ENCODE measurements at regions not wholly inside any gene's neighbourhood (a gene's known extent, or its start where the extent isn't known, plus 50 kb on each side); places are given as distances from the start of the nearest gene placed in this dataset.

DNA sequence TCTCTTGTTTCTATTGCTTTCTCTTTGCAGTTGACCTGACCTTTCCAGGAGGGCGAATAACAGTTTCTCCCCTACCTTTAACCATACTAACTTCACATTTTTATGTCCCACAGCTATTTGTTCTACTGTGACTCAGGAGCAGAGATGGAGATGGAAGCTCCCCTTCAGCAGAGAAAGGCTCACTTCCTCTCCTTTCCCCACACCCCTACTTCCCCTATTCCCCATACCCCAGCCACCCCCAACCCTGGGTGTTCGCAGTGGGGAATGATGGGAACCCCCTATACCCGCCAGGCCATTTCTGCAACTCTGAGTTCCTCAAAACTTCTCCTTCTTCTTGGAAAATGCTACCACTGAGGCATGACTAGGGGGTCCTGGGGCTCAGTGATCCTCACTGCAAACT, 285.4 kb upstream of the MGAT5 start:
- ChIA-PET POLR2A (no interaction called here), CTCF (interaction anchor here (0.6 kb wide), 2 partner anchors 90 to 794 kb away, joined by 4 to 5 read pairs; no protein-coding TSS in a partner anchor)
- ATAC-seq (replicated peaks in 1 of 4): no peak
- H3K27ac ChIP-seq (ENCODE audit: low read length): no peak overlapping the region
- DNase-seq: no peak
- no peaks in the 10 kb centered on the region for H3K4me1 Mint-ChIP-seq
- no peak overlapping the region for H3K27ac Mint-ChIP-seq
- H3K9me3 Mint-ChIP-seq: no peaks in the 10 kb centered on the region
- no peak overlapping the region for H3K4me3 Mint-ChIP-seq
- peaks cover 26 to 28% of the 10 kb centered on the region in 2 donors for H3K27me3 Mint-ChIP-seq
- no peaks in the 10 kb centered on the region for H3K36me3 ChIP-seq (ENCODE audit: control insufficient read depth in 2 of 2, extremely low read depth in 1 of 2, insufficient read depth in 1 of 2, low read length in 1 of 2)
- peaks cover 0 to 6% of the 10 kb centered on the region in 2 experiments for H3K27me3 ChIP-seq (replicated peaks in 1 of 2; ENCODE audit: control insufficient read depth in 2 of 2, extremely low read depth in 1 of 2, insufficient read depth in 2 of 2, low read length in 1 of 2)
- H3K4me3 ChIP-seq (ENCODE audit: control insufficient read depth in 1 of 2, extremely low read depth in 1 of 2, low read length in 1 of 2): no peak overlapping the region
- no peaks in the 10 kb centered on the region for H3K4me1 ChIP-seq (ENCODE audit: control insufficient read depth in 1 of 2, extremely low read depth in 1 of 2, insufficient read depth in 2 of 2, low read length in 2 of 2)
- WGBS (ENCODE audit: insufficient coverage): 17% methylated on average over 1 of the region's 3 CpGs
- no peaks in the 10 kb centered on the region for H3K9me3 ChIP-seq
- no peaks in the 10 kb centered on the region for H3K36me3 Mint-ChIP-seq

DNA sequence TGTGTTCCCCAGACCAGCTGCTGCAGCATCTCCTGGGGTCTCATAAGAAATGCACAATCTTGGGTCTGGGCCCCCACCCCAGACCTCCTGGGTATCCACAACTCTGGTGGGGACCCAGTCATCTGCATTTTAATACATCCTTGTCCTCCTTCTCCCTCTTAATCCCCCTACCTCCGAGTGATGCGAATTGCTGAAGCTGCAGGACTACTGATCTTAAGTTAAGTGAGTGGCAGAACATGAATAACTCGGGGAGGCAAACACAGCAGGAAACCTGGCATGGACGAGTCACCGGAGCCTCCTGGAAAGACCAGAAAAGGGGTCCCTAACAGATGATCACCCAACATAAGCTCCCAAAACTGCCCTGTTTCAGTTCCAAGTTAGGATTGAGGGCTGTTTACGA, 283.2 kb upstream of the MGAT5 start:
- no peaks in the 10 kb centered on the region for H3K36me3 ChIP-seq (ENCODE audit: control insufficient read depth in 2 of 2, extremely low read depth in 1 of 2, insufficient read depth in 1 of 2, low read length in 1 of 2)
- no peaks in the 10 kb centered on the region for H3K9me3 ChIP-seq
- H3K4me3 ChIP-seq (ENCODE audit: control insufficient read depth in 1 of 2, extremely low read depth in 1 of 2, low read length in 1 of 2): no peak overlapping the region
- Mint-ChIP-seq H3K27me3 (peaks cover 23 to 26% of the 10 kb centered on the region in 2 donors), H3K27ac (no peak overlapping the region), H3K4me1 (no peaks in the 10 kb centered on the region), H3K9me3 (no peaks in the 10 kb centered on the region), H3K36me3 (no peaks in the 10 kb centered on the region), H3K4me3 (no peak overlapping the region)
- ChIA-PET POLR2A (no interaction called here), CTCF (no interaction called here)
- WGBS (ENCODE audit: insufficient coverage): no CpG with 5 or more reads among the region's 6 CpGs
- no peak overlapping the region for H3K27ac ChIP-seq (ENCODE audit: low read length)
- DNase-seq: no peak
- ATAC-seq (replicated peaks in 1 of 4): no peak
- H3K27me3 ChIP-seq (replicated peaks in 1 of 2; ENCODE audit: control insufficient read depth in 2 of 2, extremely low read depth in 1 of 2, insufficient read depth in 2 of 2, low read length in 1 of 2): peaks cover 0 to 6% of the 10 kb centered on the region in 2 experiments
- H3K4me1 ChIP-seq (ENCODE audit: control insufficient read depth in 1 of 2, extremely low read depth in 1 of 2, insufficient read depth in 2 of 2, low read length in 2 of 2): no peaks in the 10 kb centered on the region

DNA sequence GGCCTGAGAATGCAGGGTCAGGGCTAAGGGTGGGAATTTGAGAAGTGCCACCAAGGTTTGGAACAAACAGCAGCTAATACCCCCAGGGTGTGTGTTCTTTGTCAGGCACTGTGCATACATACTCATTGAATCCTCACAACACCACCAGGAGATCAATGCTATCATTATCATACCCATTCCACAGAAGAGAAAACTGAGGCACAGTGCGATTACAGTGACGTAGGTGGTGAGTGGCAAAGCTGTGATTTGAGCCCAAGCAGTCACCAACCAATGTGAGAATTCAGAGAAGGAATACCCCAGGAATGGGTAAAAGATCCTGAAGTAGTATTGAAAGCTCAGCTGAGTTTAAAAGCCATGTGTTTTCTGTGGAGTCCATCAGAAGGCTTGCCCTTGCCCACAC, 281.6 kb upstream of the MGAT5 start:
- Histone ChIP-seq H3K9me3 (no peaks in the 10 kb centered on the region), H3K36me3 (ENCODE audit: control insufficient read depth in 2 of 2, extremely low read depth in 1 of 2, insufficient read depth in 1 of 2, low read length in 1 of 2) (no peaks in the 10 kb centered on the region), H3K27me3 (replicated peaks in 1 of 2; ENCODE audit: control insufficient read depth in 2 of 2, extremely low read depth in 1 of 2, insufficient read depth in 2 of 2, low read length in 1 of 2) (peaks cover 0 to 1% of the 10 kb centered on the region in 2 experiments), H3K27ac (ENCODE audit: low read length) (no peak overlapping the region), H3K4me1 (ENCODE audit: control insufficient read depth in 1 of 2, extremely low read depth in 1 of 2, insufficient read depth in 2 of 2, low read length in 2 of 2) (no peaks in the 10 kb centered on the region), H3K4me3 (ENCODE audit: control insufficient read depth in 1 of 2, extremely low read depth in 1 of 2, low read length in 1 of 2) (no peak overlapping the region)
- CTCF ChIA-PET: no interaction called here
- WGBS (ENCODE audit: insufficient coverage): 100% methylated on average over 1 of the region's 2 CpGs
- Mint-ChIP-seq H3K9me3 (no peaks in the 10 kb centered on the region), H3K4me3 (no peak overlapping the region), H3K4me1 (no peaks in the 10 kb centered on the region), H3K36me3 (no peaks in the 10 kb centered on the region), H3K27ac (no peak overlapping the region), H3K27me3 (peaks cover 18 to 21% of the 10 kb centered on the region in 2 donors)
- POLR2A ChIA-PET: no interaction called here
- DNase-seq (no peak), ATAC-seq (replicated peaks in 1 of 4) (no peak)

- Mint-ChIP-seq H3K4me3 (no peak overlapping the region), H3K4me1 (no peaks in the 10 kb centered on the region), H3K27me3 (peaks cover 16 to 19% of the 10 kb centered on the region in 2 donors), H3K27ac (no peak overlapping the region), H3K36me3 (no peaks in the 10 kb centered on the region), H3K9me3 (no peaks in the 10 kb centered on the region)
- no peaks in the 10 kb centered on the region for H3K36me3 ChIP-seq (ENCODE audit: control insufficient read depth in 2 of 2, extremely low read depth in 1 of 2, insufficient read depth in 1 of 2, low read length in 1 of 2)
- ATAC-seq (replicated peaks in 1 of 4) (no peak), DNase-seq (no peak)
- no peak overlapping the region for H3K27ac ChIP-seq (ENCODE audit: low read length)
- ChIA-PET CTCF (no interaction called here), POLR2A (no interaction called here)
- 89% methylated on average over 8 of the region's 8 CpGs for WGBS (ENCODE audit: insufficient coverage)
- no peak overlapping the region for H3K4me3 ChIP-seq (ENCODE audit: control insufficient read depth in 1 of 2, extremely low read depth in 1 of 2, low read length in 1 of 2)
- H3K27me3 ChIP-seq (replicated peaks in 1 of 2; ENCODE audit: control insufficient read depth in 2 of 2, extremely low read depth in 1 of 2, insufficient read depth in 2 of 2, low read length in 1 of 2): no peaks in the 10 kb centered on the region
- H3K9me3 ChIP-seq: no peaks in the 10 kb centered on the region
- no peaks in the 10 kb centered on the region for H3K4me1 ChIP-seq (ENCODE audit: control insufficient read depth in 1 of 2, extremely low read depth in 1 of 2, insufficient read depth in 2 of 2, low read length in 2 of 2)
Observed at GRCh38 chr2:133972786-133973185, 281.1 kb upstream of the MGAT5 start.

DNA sequence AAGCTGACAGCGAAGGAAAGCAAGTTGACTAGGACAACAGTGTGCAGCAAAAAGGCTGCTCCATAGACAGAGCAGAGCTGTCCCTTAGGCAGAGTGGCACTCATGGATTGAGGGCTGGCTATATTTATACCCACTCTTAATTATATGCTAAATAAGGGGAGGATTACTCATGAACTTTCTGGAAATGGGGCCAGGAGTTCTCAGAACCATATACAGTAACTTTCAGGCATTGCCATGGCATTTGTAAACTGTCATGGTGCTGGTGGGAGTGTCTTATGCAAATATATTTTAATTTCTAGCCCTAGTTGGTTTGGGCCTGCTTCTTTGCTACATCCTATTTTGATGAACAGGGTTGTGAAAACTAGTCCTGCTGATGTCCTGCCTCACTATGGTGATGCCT, 279.5 kb upstream of the MGAT5 start:
- Histone ChIP-seq H3K9me3 (no peaks in the 10 kb centered on the region), H3K36me3 (ENCODE audit: control insufficient read depth in 2 of 2, extremely low read depth in 1 of 2, insufficient read depth in 1 of 2, low read length in 1 of 2) (no peaks in the 10 kb centered on the region), H3K27ac (ENCODE audit: low read length) (no peak overlapping the region), H3K4me1 (ENCODE audit: control insufficient read depth in 1 of 2, extremely low read depth in 1 of 2, insufficient read depth in 2 of 2, low read length in 2 of 2) (no peaks in the 10 kb centered on the region), H3K27me3 (replicated peaks in 1 of 2; ENCODE audit: control insufficient read depth in 2 of 2, extremely low read depth in 1 of 2, insufficient read depth in 2 of 2, low read length in 1 of 2) (no peaks in the 10 kb centered on the region), H3K4me3 (ENCODE audit: control insufficient read depth in 1 of 2, extremely low read depth in 1 of 2, low read length in 1 of 2) (no peak overlapping the region)
- H3K9me3 Mint-ChIP-seq: no peaks in the 10 kb centered on the region
- no CpG with 5 or more reads among the region's 1 CpG for WGBS (ENCODE audit: insufficient coverage)
- H3K36me3 Mint-ChIP-seq: no peaks in the 10 kb centered on the region
- ATAC-seq (replicated peaks in 1 of 4): no peak
- DNase-seq: no peak
- no peak overlapping the region for H3K4me3 Mint-ChIP-seq
- no peaks in the 10 kb centered on the region for H3K4me1 Mint-ChIP-seq
- peaks cover 12 to 13% of the 10 kb centered on the region in 2 donors for H3K27me3 Mint-ChIP-seq
- H3K27ac Mint-ChIP-seq: no peak overlapping the region
- CTCF ChIA-PET: no interaction called here
- POLR2A ChIA-PET: no interaction called here

- CTCF ChIA-PET: no interaction called here
- Histone ChIP-seq H3K4me3 (ENCODE audit: control insufficient read depth in 1 of 2, extremely low read depth in 1 of 2, low read length in 1 of 2) (no peak overlapping the region), H3K4me1 (ENCODE audit: control insufficient read depth in 1 of 2, extremely low read depth in 1 of 2, insufficient read depth in 2 of 2, low read length in 2 of 2) (no peaks in the 10 kb centered on the region), H3K9me3 (no peaks in the 10 kb centered on the region), H3K27me3 (replicated peaks in 1 of 2; ENCODE audit: control insufficient read depth in 2 of 2, extremely low read depth in 1 of 2, insufficient read depth in 2 of 2, low read length in 1 of 2) (no peaks in the 10 kb centered on the region), H3K27ac (ENCODE audit: low read length) (no peak overlapping the region), H3K36me3 (ENCODE audit: control insufficient read depth in 2 of 2, extremely low read depth in 1 of 2, insufficient read depth in 1 of 2, low read length in 1 of 2) (no peaks in the 10 kb centered on the region)
- WGBS (ENCODE audit: insufficient coverage): 31% methylated on average over 1 of the region's 1 CpG
- POLR2A ChIA-PET: interaction anchor here in 1 of 2 donors (0.6 kb wide), 1 partner anchor 90 kb away, joined by 4 read pairs; no protein-coding TSS in a partner anchor
- Mint-ChIP-seq H3K36me3 (no peaks in the 10 kb centered on the region), H3K27me3 (peaks cover 10% of the 10 kb centered on the region in 2 donors), H3K27ac (no peak overlapping the region), H3K4me3 (no peak overlapping the region), H3K4me1 (no peaks in the 10 kb centered on the region), H3K9me3 (no peaks in the 10 kb centered on the region)
- no peak for DNase-seq
- ATAC-seq (replicated peaks in 1 of 4): no peak
Observed at GRCh38 chr2:133975135-133975534, 278.7 kb upstream of the MGAT5 start.

All from T-cell (primary cell).